DOHH2 (cell line): ENCODE measurements at regions not wholly inside any gene's neighbourhood (a gene's known extent, or its start where the extent isn't known, plus 50 kb on each side); places are given as distances from the start of the nearest gene placed in this dataset.

Experiments used
- CTCF ChIP-seq: fragments of 200-600 bp; sonication (generic); IDR thresholded peaks from one replicate; pipeline ENCODE4 v1.5.1; 2014; ENCODE audit warnings: antibody characterized with exemption, mild to moderate bottlenecking, low read depth, low read length; ENCODE audit not compliant: poor library complexity, severe bottlenecking
- EZH2phosphoT487 ChIP-seq: fragments of 200-600 bp; sonication (generic); IDR thresholded peaks from 2 replicates; pipeline ENCODE4 v1.6.1; 2017; ENCODE audit warnings: borderline replicate concordance, mild to moderate bottlenecking, antibody characterized with exemption, low read length, moderate library complexity, mixed read lengths

GRCh38 chr6:130560231-130560630 lies 194.4 kb downstream of the TMEM200A start:
- TF ChIP-seq CTCF (no peak), EZH2phosphoT487 (no peak)
